ENCODE measurements at regions not wholly inside any gene's neighbourhood (a gene's known extent, or its start where the extent isn't known, plus 50 kb on each side); places are given as distances from the start of the nearest gene placed in this dataset.
A peak's percentile ranks its signal among the peaks of the same experiment; 100 is the strongest.

DNA sequence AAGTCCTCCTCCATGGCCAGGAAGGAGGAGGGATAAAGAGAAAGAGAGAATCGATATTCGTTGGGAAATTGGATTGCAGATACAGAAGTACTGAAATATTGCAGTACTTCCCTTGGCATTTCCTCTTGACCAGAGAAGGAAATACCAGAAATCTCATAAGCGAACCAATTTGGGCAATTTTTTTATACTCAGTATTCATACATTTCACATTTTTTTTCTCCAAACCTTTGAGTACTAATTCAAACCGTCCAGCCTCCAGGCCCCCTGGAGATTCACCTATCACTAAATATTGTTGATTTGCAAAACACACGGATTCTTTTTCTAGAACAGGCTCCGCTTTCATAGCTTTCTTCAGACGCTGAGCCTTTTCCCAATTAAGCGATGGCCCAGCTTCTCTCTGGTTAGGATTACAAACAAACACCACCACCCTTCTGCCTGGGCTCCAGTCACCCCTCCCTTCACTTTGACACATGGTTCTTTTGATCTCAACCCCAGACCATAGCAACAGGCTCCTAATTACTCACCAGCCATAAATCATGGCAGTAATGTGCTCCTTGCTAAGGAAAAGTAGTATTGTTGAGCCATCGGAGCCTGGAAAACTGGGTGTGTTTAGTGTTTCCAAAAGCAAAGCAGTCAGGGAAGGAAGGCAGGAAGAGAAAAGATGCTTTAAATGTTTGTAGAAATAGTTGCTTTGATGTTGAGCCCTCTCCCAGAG is 138.4 kb upstream of the CCDC68 start:
- Histone ChIP-seq H3K27ac (ENCODE audit: low read length) (peak overlapping the region; percentile 36), H4K20me1 (ENCODE audit: insufficient read depth) (no peaks in the 10 kb centered on the region), H3K9ac (ENCODE audit: low read length) (no peak overlapping the region), H3K27me3 (ENCODE audit: insufficient read depth, low read depth, low read length) (no peaks in the 10 kb centered on the region), H3K4me3 (ENCODE audit: low read length) (no peak overlapping the region), H2AFZ (ENCODE audit: low read depth, low read length) (no peak overlapping the region), H3F3A (ENCODE audit: insufficient read depth, low read length, poor library complexity, severe bottlenecking) (no peaks in the 10 kb centered on the region), H3K9me2 (ENCODE audit: insufficient read depth, low read length) (no peaks in the 10 kb centered on the region), H3K36me3 (ENCODE audit: insufficient read depth, low read length) (no peaks in the 10 kb centered on the region), H3K79me2 (replicated peaks; ENCODE audit: insufficient read depth, low read length) (no peaks in the 10 kb centered on the region), H3K9me3 (ENCODE audit: low read length) (no peaks in the 10 kb centered on the region), H3K4me2 (ENCODE audit: low read length) (no peak overlapping the region)
- TF ChIP-seq MXI1 (conservative IDR thresholded peaks at IDR 0.05; ENCODE audit: poor library complexity, severe bottlenecking) (no peak), SMC3 (conservative IDR thresholded peaks at IDR 0.05; ENCODE audit: poor library complexity) (no peak), RAD21 (conservative IDR thresholded peaks at IDR 0.05) (no peak), TAF1 (IDR thresholded peaks at IDR 0.05; ENCODE audit: low read depth) (no peak), EZH2 (IDR thresholded peaks at IDR 0.05; ENCODE audit: borderline replicate concordance, insufficient read depth, low read length, poor library complexity, severe bottlenecking) (no peak), POLR2AphosphoS5 (IDR thresholded peaks at IDR 0.05) (no peak), EP300 (conservative IDR thresholded peaks at IDR 0.05; ENCODE audit: poor library complexity, severe bottlenecking) (no peak)
- TF ChIP-seq, protein P1, sequence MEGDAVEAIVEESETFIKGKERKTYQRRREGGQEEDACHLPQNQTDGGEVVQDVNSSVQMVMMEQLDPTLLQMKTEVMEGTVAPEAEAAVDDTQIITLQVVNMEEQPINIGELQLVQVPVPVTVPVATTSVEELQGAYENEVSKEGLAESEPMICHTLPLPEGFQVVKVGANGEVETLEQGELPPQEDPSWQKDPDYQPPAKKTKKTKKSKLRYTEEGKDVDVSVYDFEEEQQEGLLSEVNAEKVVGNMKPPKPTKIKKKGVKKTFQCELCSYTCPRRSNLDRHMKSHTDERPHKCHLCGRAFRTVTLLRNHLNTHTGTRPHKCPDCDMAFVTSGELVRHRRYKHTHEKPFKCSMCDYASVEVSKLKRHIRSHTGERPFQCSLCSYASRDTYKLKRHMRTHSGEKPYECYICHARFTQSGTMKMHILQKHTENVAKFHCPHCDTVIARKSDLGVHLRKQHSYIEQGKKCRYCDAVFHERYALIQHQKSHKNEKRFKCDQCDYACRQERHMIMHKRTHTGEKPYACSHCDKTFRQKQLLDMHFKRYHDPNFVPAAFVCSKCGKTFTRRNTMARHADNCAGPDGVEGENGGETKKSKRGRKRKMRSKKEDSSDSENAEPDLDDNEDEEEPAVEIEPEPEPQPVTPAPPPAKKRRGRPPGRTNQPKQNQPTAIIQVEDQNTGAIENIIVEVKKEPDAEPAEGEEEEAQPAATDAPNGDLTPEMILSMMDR (IDR thresholded peaks at IDR 0.05; ENCODE audit: poor library complexity, severe bottlenecking), result no peak
- TF ChIP-seq, protein P2, sequence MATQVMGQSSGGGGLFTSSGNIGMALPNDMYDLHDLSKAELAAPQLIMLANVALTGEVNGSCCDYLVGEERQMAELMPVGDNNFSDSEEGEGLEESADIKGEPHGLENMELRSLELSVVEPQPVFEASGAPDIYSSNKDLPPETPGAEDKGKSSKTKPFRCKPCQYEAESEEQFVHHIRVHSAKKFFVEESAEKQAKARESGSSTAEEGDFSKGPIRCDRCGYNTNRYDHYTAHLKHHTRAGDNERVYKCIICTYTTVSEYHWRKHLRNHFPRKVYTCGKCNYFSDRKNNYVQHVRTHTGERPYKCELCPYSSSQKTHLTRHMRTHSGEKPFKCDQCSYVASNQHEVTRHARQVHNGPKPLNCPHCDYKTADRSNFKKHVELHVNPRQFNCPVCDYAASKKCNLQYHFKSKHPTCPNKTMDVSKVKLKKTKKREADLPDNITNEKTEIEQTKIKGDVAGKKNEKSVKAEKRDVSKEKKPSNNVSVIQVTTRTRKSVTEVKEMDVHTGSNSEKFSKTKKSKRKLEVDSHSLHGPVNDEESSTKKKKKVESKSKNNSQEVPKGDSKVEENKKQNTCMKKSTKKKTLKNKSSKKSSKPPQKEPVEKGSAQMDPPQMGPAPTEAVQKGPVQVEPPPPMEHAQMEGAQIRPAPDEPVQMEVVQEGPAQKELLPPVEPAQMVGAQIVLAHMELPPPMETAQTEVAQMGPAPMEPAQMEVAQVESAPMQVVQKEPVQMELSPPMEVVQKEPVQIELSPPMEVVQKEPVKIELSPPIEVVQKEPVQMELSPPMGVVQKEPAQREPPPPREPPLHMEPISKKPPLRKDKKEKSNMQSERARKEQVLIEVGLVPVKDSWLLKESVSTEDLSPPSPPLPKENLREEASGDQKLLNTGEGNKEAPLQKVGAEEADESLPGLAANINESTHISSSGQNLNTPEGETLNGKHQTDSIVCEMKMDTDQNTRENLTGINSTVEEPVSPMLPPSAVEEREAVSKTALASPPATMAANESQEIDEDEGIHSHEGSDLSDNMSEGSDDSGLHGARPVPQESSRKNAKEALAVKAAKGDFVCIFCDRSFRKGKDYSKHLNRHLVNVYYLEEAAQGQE (IDR thresholded peaks at IDR 0.05; ENCODE audit: borderline replicate concordance), result no peak

DNA sequence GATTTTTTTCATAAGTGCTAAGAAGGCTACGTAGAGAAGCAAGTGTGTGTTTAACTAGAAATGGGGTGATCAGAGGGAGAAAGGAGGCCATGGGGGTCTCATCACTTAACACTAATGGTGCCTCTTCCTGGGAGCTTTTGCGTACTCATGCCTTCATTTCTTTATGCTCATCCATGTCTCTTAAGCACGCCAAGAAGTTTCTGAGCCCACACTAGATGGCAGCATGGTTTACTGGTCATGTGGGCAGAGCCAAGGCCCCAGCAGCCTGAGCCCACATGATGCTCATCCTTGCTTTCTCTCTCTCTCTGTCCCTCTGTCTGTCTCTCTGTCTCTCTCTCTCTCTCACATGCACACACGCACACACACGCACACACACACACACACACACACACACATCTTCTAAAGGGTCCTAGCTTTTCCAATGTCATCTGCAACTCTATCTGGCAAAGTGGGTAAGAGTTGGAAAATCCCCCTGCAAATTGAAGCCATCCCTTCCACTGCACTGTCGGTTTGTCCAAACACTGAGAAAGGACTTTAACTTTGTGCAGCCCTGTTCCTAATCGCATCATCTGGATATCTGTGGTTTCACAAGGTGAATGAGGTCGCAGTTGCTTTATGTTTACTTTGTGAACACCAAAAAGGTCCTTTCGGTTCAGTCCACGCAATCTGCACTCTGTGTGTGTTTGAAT is 137.1 kb upstream of the CCDC68 start:
- Histone ChIP-seq H3F3A (ENCODE audit: insufficient read depth, low read length, poor library complexity, severe bottlenecking) (no peaks in the 10 kb centered on the region), H3K36me3 (ENCODE audit: insufficient read depth, low read length) (no peaks in the 10 kb centered on the region), H4K20me1 (ENCODE audit: insufficient read depth) (no peaks in the 10 kb centered on the region), H3K79me2 (replicated peaks; ENCODE audit: insufficient read depth, low read length) (no peaks in the 10 kb centered on the region), H3K9me3 (ENCODE audit: low read length) (no peaks in the 10 kb centered on the region), H3K9me2 (ENCODE audit: insufficient read depth, low read length) (no peaks in the 10 kb centered on the region), H3K4me3 (ENCODE audit: low read length) (no peak overlapping the region), H2AFZ (ENCODE audit: low read depth, low read length) (no peak overlapping the region), H3K9ac (ENCODE audit: low read length) (no peak overlapping the region), H3K4me2 (ENCODE audit: low read length) (no peak overlapping the region), H3K27me3 (ENCODE audit: insufficient read depth, low read depth, low read length) (no peaks in the 10 kb centered on the region), H3K27ac (ENCODE audit: low read length) (peak overlapping the region; percentile 36)
- TF ChIP-seq SMC3 (conservative IDR thresholded peaks at IDR 0.05; ENCODE audit: poor library complexity), result no peak
- no peak for TF ChIP-seq MXI1 (conservative IDR thresholded peaks at IDR 0.05; ENCODE audit: poor library complexity, severe bottlenecking)
- TF ChIP-seq, protein P1 (IDR thresholded peaks at IDR 0.05; ENCODE audit: poor library complexity, severe bottlenecking), result peak; percentile 41
- TF ChIP-seq, protein P2 (IDR thresholded peaks at IDR 0.05; ENCODE audit: borderline replicate concordance), result no peak
- no peak for TF ChIP-seq TAF1 (IDR thresholded peaks at IDR 0.05; ENCODE audit: low read depth)
- TF ChIP-seq RAD21 (conservative IDR thresholded peaks at IDR 0.05), result peak; percentile 36
- no peak for TF ChIP-seq POLR2AphosphoS5 (IDR thresholded peaks at IDR 0.05)
- no peak for TF ChIP-seq EZH2 (IDR thresholded peaks at IDR 0.05; ENCODE audit: borderline replicate concordance, insufficient read depth, low read length, poor library complexity, severe bottlenecking)
- no peak for TF ChIP-seq EP300 (conservative IDR thresholded peaks at IDR 0.05; ENCODE audit: poor library complexity, severe bottlenecking)
